Mammary epithelial cell (primary cell): ENCODE measurements at regions not wholly inside any gene's neighbourhood (a gene's known extent, or its start where the extent isn't known, plus 50 kb on each side); places are given as distances from the start of the nearest gene placed in this dataset.

Experiments
- EZH2 ChIP-seq: IDR thresholded peaks from 2 replicates; pipeline ENCODE4 v1.6.1; 2012; ENCODE audit warnings: low read length, inconsistent platforms, borderline replicate concordance
- TF ChIP-seq, protein P1 (sequence below), 2 donors: IDR thresholded peaks in 1 of 2; conservative IDR thresholded peaks in 1 of 2; 2 replicates each; pipeline ENCODE4 v1.5.1; 2011 to 2012; ENCODE audit warnings: inconsistent platforms in 2 of 2, low read length in 2 of 2, mild to moderate bottlenecking in 2 of 2, control low read depth in 1 of 2, low read depth in 1 of 2; ENCODE audit not compliant: insufficient read depth in 1 of 2; ENCODE audit errors: extremely low read depth in 1 of 2

DNA sequence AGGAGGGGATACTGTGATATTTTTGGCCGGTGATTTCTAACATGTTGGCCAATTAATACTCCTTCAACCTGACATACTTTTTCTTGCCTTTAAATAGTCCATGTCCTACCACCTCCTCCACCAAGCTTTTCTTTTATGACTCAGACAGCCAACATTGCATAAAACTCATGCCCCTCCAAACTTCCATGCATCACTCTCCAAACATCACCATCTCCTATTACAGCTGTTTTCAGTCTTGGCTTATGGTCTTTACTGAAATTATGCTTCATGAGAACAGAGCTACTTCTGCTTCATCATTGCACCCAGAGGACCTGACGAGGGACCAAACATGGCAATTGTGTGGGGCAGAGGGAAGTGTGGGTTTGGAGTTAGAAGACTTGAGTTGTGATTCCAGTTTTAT lies 305.4 kb downstream of the LPIN1 start:
- TF ChIP-seq, protein P1, sequence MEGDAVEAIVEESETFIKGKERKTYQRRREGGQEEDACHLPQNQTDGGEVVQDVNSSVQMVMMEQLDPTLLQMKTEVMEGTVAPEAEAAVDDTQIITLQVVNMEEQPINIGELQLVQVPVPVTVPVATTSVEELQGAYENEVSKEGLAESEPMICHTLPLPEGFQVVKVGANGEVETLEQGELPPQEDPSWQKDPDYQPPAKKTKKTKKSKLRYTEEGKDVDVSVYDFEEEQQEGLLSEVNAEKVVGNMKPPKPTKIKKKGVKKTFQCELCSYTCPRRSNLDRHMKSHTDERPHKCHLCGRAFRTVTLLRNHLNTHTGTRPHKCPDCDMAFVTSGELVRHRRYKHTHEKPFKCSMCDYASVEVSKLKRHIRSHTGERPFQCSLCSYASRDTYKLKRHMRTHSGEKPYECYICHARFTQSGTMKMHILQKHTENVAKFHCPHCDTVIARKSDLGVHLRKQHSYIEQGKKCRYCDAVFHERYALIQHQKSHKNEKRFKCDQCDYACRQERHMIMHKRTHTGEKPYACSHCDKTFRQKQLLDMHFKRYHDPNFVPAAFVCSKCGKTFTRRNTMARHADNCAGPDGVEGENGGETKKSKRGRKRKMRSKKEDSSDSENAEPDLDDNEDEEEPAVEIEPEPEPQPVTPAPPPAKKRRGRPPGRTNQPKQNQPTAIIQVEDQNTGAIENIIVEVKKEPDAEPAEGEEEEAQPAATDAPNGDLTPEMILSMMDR (conservative IDR thresholded peaks at IDR 0.05 in 1 of 2, IDR thresholded peaks at IDR 0.05 in 1 of 2; ENCODE audit: extremely low read depth in 1 of 2, insufficient read depth in 1 of 2, low read depth in 1 of 2, low read length in 2 of 2) = no peak
- no peak for TF ChIP-seq EZH2
